Small intestine (tissue), 7 donors: ENCODE measurements at regions not wholly inside any gene's neighbourhood (a gene's known extent, or its start where the extent isn't known, plus 50 kb on each side); places are given as distances from the start of the nearest gene placed in this dataset.

ENCODE experiments used
- DNase-seq, 2 donors: peaks; one replicate each; pipeline versions ENCODE4 v3.0.0 to v3.0.0-alpha.2; 2013
- FAIRE-seq: peaks from 2 replicates; lab custom pipeline; 2012; peaks lifted over from hg19 to GRCh38; lab: Jason Lieb, UNC
- H3K27ac ChIP-seq, 3 donors: one replicate each; pipeline ENCODE4 v1.5.1; 2013; ENCODE audit warnings: low read length in 2 of 3, mild to moderate bottlenecking in 2 of 3, control low read depth in 1 of 3, inconsistent platforms in 1 of 3, low read depth in 1 of 3, moderate library complexity in 1 of 3
- H3K27me3 ChIP-seq, 3 donors: one replicate each; pipeline ENCODE4 v1.6.1; 2013; ENCODE audit warnings: low read length in 3 of 3, inconsistent platforms in 1 of 3; ENCODE audit not compliant: control insufficient read depth in 3 of 3, insufficient read depth in 3 of 3
- H3K36me3 ChIP-seq, 3 donors: one replicate each; pipeline ENCODE4 v1.6.1; 2013; ENCODE audit warnings: low read length in 3 of 3, inconsistent platforms in 1 of 3, low read depth in 1 of 3, mild to moderate bottlenecking in 1 of 3, moderate library complexity in 1 of 3; ENCODE audit not compliant: control insufficient read depth in 3 of 3, insufficient read depth in 2 of 3
- H3K4me1 ChIP-seq, 3 donors: one replicate each; pipeline ENCODE4 v1.6.1; 2013; ENCODE audit warnings: low read length in 2 of 3, inconsistent platforms in 1 of 3, low read depth in 1 of 3, mild to moderate bottlenecking in 1 of 3, moderate library complexity in 1 of 3; ENCODE audit not compliant: control insufficient read depth in 3 of 3, insufficient read depth in 2 of 3
- H3K4me3 ChIP-seq, 3 donors: one replicate each; pipeline ENCODE4 v1.5.1; 2013; ENCODE audit warnings: low read length in 3 of 3, control low read depth in 1 of 3, inconsistent platforms in 1 of 3, low read depth in 1 of 3, mild to moderate bottlenecking in 1 of 3, moderate library complexity in 1 of 3
- H3K9me3 ChIP-seq, 2 donors: one replicate each; pipeline ENCODE4 v1.6.1; 2013; ENCODE audit warnings: low read depth in 1 of 2, low read length in 1 of 2; ENCODE audit not compliant: control insufficient read depth in 2 of 2, insufficient read depth in 1 of 2
- WGBS, 3 donors: extraction: QIAGEN DNeasy Blood & Tissue Kit; methylation state at CpG; one replicate each; pipeline ENCODE4 v1.1.7; 2013; 5-methylcytosine and 5-hydroxymethylcytosine counted together
- donor health status: healthy with polysubstance abuse.
- donor health status: control.
- donor health status: control.
- donor health status: Bipolar disorder and iron deficiency.
- donor health status: healthy.

DNA sequence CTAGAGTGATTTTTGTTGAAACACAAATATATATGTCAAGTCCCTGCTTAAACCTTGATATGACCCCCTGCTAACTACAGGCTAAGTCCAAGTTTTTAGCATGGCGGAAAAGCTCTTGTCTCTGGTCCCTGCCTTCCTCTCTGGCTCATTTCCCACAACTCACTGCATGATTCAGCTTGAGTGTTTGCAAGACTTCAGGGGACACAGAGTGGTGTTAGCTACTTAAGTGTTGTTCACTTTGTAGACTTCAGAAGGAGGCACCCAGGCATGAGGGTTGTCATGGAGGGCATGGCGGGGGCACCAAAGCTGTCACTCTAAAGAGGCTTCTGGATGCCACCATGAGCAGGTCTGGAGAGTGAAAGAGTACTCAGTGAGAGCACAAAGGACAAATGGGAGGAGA lies 362.4 kb upstream of the ACTBL2 start:
- 86 to 93% (median 88%) methylated on average over 2 of the region's 2 CpGs for WGBS, 3 donors
- Histone ChIP-seq H3K9me3 (no peaks in the 10 kb centered on the region), H3K27ac (no peak overlapping the region), H3K36me3 (no peaks in the 10 kb centered on the region), H3K27me3 (no peaks in the 10 kb centered on the region), H3K4me3 (no peak overlapping the region), H3K4me1 (no peaks in the 10 kb centered on the region)
- FAIRE-seq, result no peak
- no peak for DNase-seq

DNA sequence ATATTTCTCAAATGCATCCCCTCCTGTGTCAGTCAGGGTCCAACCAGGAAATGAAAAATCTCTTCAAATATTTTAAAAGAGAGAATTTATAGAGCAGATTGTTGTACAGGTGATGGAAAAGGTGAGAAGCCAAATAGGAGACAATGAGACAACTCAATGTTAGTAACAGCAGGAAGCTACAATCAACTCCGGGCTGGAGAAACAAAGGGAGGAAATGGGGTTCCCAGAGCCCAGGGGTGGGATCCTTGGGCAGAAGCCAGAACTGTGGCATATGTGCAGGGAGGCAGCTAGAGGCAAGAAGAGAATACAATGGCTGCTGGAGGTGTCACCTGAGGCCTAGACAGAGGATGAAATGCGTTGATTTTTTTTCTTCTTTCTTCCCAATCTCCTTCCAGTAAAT lies 361.8 kb upstream of the ACTBL2 start:
- no peak overlapping the region for H3K4me3 ChIP-seq
- no peak for DNase-seq
- no peaks in the 10 kb centered on the region for H3K27me3 ChIP-seq
- no peak overlapping the region for H3K27ac ChIP-seq
- FAIRE-seq, result no peak
- no peaks in the 10 kb centered on the region for H3K36me3 ChIP-seq
- 67 to 83% (median 78%) methylated on average over 2 of the region's 2 CpGs for WGBS, 3 donors
- no peaks in the 10 kb centered on the region for H3K9me3 ChIP-seq
- H3K4me1 ChIP-seq, result no peaks in the 10 kb centered on the region

- Histone ChIP-seq H3K4me1 (no peaks in the 10 kb centered on the region), H3K4me3 (no peak overlapping the region), H3K36me3 (no peaks in the 10 kb centered on the region), H3K27me3 (no peaks in the 10 kb centered on the region), H3K27ac (no peak overlapping the region), H3K9me3 (no peaks in the 10 kb centered on the region)
- FAIRE-seq (no peak), DNase-seq (no peak)
- 80 to 90% (median 84%) methylated on average over 2 of the region's 2 CpGs for WGBS, 3 donors
Measured at GRCh38 chr5:57843059-57843367, 360.4 kb upstream of the ACTBL2 start.

DNA sequence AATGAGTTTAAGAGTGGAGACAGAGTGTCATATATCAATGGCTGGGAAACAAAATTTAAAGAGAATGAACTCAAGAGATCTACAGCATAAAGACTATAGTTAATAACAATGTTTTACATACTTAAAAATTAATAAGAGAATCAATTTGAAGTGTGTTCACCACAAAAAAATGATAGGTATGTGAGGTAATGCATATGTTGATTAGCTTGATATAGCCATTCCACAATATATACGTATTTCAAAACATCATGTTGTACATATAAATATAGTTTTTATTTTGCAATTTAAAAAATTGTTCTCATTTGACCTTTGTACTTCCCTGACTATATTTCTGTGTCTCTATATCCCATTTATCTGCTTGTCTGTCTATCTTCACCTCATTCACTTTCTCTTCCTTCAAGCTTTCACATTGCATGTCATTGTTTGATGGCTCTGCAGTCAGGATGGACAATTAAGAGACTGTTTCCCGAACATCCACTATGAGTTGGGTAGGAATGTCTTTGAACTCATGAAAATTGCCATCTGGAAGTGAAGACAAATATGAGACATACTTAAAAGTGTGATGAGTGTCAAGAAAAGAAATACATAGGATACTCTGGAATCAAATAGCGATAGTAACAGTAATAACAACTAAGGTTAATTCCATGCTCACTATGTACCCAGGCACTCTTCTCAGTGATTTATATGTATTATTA lies 359.9 kb upstream of the ACTBL2 start:
- 69 to 79% (median 71%) methylated on average over 3 of the region's 3 CpGs for WGBS, 3 donors
- Histone ChIP-seq H3K9me3 (no peaks in the 10 kb centered on the region), H3K27ac (no peak overlapping the region), H3K4me3 (no peak overlapping the region), H3K36me3 (no peaks in the 10 kb centered on the region), H3K27me3 (no peaks in the 10 kb centered on the region), H3K4me1 (no peaks in the 10 kb centered on the region)
- DNase-seq (no peak), FAIRE-seq (no peak)

- no peaks in the 10 kb centered on the region for H3K36me3 ChIP-seq
- no peaks in the 10 kb centered on the region for H3K9me3 ChIP-seq
- WGBS, 3 donors, result 41 to 55% (median 49%) methylated on average over 5 of the region's 5 CpGs
- no peak overlapping the region for H3K27ac ChIP-seq
- no peak for DNase-seq
- H3K27me3 ChIP-seq, result no peaks in the 10 kb centered on the region
- no peak for FAIRE-seq
- no peak overlapping the region for H3K4me3 ChIP-seq
- H3K4me1 ChIP-seq, result no peaks in the 10 kb centered on the region
Measured at GRCh38 chr5:57841676-57842363, 359.2 kb upstream of the ACTBL2 start.

- no peaks in the 10 kb centered on the region for H3K4me1 ChIP-seq
- 88 to 97% (median 91%) methylated on average over 1 of the region's 1 CpG for WGBS, 3 donors
- no peaks in the 10 kb centered on the region for H3K27me3 ChIP-seq
- H3K27ac ChIP-seq, result no peak overlapping the region
- no peaks in the 10 kb centered on the region for H3K36me3 ChIP-seq
- DNase-seq (no peak), FAIRE-seq (no peak)
- H3K4me3 ChIP-seq, result no peak overlapping the region
- no peaks in the 10 kb centered on the region for H3K9me3 ChIP-seq
Measured at GRCh38 chr5:57839437-57840079, 356.9 kb upstream of the ACTBL2 start.

GRCh38 chr5:57839025-57839424 lies 356.4 kb upstream of the ACTBL2 start:
- no peak overlapping the region for H3K4me3 ChIP-seq
- 76 to 80% (median 79%) methylated on average over 3 of the region's 3 CpGs for WGBS, 3 donors
- no peaks in the 10 kb centered on the region for H3K27me3 ChIP-seq
- no peaks in the 10 kb centered on the region for H3K4me1 ChIP-seq
- H3K27ac ChIP-seq, result no peak overlapping the region
- DNase-seq (no peak), FAIRE-seq (no peak)
- no peaks in the 10 kb centered on the region for H3K9me3 ChIP-seq
- no peaks in the 10 kb centered on the region for H3K36me3 ChIP-seq

GRCh38 chr5:57836921-57837320 lies 354.3 kb upstream of the ACTBL2 start:
- no peak overlapping the region for H3K27ac ChIP-seq
- no peak for DNase-seq
- 82 to 91% (median 86%) methylated on average over 2 of the region's 2 CpGs for WGBS, 3 donors
- no peak for FAIRE-seq
- H3K4me3 ChIP-seq, result no peak overlapping the region
- H3K9me3 ChIP-seq, result no peaks in the 10 kb centered on the region
- H3K4me1 ChIP-seq, result no peaks in the 10 kb centered on the region
- H3K27me3 ChIP-seq, result no peaks in the 10 kb centered on the region
- no peaks in the 10 kb centered on the region for H3K36me3 ChIP-seq
